ENCODE measurements at regions not wholly inside any gene's neighbourhood (a gene's known extent, or its start where the extent isn't known, plus 50 kb on each side); places are given as distances from the start of the nearest gene placed in this dataset.
"Not testable (repeated sequence)": the region's sequence is repeated elsewhere in the genome, so short reads cannot be mapped to it uniquely, and the experiment has no call there.

DNA sequence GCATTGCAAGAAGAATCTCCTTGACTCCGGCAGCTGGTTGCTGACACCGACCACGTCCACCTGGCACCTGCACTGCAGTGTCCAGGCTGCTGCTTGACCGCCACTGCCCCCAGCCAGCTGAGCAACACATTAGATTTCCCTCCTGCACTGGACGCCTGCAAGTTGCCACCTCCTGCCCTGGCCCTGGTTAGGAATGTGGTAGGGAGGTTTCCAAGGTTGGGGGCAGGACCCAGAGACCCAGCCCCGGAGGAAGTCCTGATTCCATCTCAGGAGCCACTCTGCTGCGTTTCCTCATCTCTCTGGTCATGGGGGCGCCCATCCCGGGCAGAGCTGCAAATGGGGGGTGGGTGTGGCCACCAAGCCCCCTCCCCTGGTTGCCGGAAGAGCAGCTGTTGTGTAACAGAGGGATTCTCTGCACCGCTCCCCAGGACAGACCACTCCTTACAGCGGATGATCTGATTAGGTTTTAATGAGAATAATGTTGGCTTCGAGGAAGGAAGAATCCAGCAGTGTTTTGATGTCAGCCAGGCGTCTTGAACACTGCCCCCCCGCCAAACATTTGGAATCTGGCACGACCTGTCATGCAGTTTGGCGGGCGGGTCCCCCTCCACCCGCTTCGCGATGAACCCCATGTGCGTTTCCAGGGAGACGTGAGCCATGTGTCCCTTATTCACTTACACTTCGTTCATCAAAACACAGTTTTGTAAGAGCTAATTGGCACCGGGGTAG, 205.1 kb downstream of the NPIPB11 start:
- intact Hi-C loops (cut with DNase I): not testable (repeated sequence)
- DNase-seq: peak in 38 of 42 donors; percentile 19 to 79 (median 51)

DNA sequence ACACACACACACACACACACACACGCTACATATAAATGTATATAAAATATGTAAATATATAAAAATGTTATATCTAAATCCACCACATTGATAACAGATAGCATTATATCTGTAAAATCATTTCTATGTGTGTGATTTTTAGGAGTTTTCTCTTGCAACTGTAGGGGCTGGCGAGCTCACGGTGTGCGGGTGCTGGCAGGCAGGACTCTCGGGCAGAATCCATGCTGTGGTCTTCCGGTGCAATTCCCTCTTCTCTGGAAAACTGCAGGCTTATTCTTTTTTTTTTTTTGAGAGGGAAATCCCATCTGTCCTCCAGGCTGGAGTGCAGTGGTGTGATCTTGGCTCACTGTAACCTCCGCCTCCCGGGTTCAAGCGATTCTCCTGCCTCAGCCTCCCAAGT, 205.8 kb downstream of the NPIPB11 start:
- DNase-seq; intact Hi-C loops (cut with DNase I): not testable (repeated sequence)

DNA sequence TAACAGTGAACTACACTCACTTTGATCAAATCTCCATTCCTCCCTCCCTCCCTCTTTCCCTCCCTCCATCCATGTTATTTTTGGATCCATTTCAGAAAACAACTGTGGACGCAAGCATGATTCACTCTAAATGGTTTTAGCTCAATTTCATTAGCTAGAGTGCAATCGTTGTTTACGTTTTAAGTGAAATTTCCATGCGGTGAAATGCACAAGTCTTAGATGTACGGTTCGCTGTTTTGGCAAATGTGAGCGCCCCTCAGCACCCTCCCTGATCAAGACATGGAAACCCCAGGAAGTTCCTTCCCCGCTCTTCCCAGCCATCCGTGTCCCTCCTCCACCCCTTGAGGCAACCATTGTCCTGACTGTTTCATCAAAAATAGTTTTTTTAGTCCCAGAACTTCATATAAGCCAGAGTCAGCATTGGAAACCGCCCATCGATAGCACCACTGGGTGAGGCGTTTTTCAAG, 206.3 kb downstream of the NPIPB11 start:
- peak in 3 of 42 donors; percentile 13 to 26 (median 22) for DNase-seq

DNA sequence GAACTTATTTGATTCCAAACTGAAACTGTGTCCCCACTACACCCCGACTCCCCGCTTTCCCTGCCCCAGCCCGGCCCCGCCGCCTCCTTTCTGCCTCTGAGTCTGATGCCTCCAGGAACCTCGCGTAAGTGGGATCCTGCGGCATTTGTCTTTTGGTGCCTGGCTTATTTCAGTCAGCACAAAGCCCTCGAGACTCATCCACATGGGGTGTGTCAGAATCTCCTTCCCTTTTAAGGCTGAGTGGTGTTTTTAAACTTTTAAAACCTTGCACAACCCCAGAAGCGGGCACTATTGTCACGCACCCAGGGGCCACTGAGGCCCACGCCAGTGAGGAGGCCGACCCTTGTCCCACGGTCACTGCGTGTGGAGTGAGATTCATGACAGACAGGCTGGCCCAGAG, 206.9 kb downstream of the NPIPB11 start:
- peak in 3 of 42 donors; percentile 9 to 30 (median 14) for DNase-seq
- intact Hi-C loops (cut with DNase I): not testable (repeated sequence)

More for the DNA sequence above, 206.3 kb downstream of the NPIPB11 start:
- intact Hi-C loops (cut with DNase I): not testable (repeated sequence)

DNA sequence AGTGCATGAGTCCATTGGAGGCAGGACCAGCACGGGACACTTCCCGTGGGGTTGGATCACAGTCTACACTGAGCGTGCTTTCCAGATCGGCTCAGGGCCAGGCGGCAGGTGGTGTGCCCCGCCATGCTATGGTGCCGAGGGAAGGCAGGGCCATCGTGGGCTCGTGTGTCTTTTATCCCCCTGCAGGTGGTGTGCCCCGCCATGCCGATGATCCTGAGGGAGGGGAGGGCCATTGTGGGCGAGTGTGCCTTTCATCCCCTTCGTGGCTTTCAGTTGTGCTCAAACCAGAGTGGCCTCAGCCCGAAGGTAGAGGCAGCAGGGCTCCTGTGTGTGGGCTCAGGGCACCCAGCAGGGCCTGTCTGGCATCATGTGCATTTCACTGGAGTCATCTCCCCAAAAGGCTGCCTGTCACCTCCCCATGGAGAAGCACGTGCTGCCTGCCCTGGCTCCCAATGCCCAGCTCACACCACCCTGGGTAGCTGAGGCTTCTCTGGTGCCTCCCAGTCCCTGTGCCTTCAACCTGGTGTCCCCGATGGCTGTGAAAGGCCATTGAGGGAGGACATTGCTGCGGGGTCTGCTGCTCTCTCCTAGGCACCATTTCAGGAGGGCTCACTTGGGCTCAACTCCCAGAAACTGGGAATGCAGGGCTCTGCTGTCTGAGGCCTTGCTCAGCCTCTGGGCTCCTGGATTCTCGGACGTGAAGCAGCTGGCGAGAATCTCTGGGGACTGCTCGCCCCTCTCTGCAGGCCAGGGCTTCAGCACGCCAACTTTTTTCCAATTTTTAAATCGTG, 207.6 kb downstream of the NPIPB11 start:
- intact Hi-C loops (cut with DNase I): no loop called here
- peak in 4 of 42 donors; percentile 1 to 31 (median 20) for DNase-seq

DNA sequence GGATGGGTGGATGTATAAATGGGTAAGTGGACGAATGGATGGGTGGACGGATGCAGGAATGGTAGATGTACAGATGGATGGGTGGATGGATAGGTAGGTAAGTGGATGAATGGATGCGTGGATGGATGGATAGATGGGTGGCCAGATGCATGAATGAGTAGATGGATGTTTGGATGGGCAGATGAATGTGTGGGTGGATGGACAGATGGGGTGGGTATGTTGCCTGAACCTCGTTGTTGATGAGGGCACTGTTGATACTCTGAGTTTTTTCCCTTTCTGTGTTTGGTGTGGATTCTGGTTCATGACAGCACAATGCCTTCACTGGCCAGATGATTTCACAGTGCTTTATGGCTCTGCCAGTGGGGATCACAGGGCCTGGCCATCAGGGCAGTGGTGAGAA, 208.3 kb downstream of the NPIPB11 start:
- intact Hi-C loops (cut with DNase I): no loop called here
- DNase-seq: no peak

DNA sequence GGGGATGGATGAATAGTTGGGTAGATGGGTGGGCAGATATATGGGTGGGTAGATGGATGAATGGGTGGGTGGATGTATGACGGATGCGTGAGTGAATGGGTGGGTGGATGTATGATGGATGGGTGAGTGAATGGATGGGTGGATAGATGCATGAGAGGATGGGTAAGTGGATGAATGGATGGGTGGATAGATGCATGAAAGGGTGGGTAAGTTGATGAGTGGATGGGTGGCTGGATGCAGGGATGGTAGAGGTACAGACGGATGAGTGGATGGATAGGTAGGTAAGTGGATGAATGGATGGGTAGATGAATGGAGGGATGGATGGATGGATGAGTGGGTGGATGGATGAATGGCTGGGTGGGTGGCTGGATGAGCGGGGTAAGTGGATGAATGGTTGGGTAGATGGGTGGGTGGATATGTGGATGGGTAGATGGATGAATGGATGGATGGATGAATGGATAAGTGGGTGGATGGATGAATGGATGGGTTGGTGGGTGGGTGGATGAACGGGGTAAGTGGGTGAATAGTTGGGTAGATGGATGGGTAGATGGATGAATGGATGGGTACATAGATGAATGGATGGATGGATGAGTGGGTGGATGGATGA, 208.9 kb downstream of the NPIPB11 start:
- DNase-seq; intact Hi-C loops (cut with DNase I): not testable (repeated sequence)

DNA sequence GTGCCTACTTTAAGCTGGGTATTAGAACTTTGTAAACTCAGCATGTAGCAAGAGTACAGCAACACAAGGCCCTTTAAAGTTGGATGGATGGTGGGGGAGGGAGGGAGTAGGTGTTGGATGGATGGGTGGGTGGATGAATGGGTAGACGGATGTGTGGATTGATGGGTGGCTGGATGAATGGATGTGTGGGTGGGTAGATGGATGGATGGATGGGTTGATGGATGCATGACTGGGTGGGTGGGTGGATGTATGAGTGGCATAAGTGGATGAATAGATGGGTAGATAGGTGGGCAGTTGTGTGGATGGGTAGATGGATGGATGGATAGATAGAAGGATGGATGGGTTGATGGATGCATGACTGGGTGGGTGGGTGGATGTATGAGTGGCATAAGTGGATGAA, 209.8 kb downstream of the NPIPB11 start:
- intact Hi-C loops (cut with DNase I); DNase-seq: not testable (repeated sequence)

DNA sequence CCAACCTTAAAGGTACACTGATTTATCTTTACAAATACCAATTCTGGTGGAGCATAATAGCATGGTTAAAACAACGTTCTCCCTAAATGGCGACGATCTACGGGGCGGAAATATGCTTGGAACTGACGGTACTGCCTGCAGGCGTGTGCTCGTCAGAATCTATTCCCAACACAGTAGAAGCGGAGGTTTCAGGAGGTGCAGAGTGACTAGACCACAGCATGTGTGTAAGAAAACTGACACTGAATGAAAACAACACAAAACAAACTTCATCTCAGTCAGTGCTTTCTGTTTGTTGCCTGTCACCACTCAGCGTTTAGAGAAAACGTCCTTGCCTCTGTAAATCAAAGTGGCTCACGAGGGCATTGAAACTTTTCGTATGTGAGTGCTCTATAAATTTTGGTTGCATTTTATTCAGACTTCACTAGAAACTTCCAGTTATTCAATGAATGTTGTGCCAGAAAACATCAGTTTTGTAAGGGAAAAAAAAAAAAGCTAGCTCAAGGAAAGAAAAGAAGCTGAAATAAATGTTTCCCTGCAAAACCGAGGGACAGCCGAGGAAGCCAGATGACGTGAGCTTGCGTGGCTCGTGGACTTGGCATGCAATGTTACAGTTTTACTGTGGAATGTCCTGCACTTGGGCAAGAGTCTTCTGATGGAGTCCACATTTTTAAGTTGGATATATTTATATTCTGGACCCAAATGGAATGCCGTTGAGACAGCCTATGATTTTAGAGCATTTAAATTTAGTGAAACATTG, 210.4 kb downstream of the LAT start:
- intact Hi-C loops (cut with DNase I): not testable (repeated sequence)
- DNase-seq: peak in 1 of 42 donors; percentile 22

DNA sequence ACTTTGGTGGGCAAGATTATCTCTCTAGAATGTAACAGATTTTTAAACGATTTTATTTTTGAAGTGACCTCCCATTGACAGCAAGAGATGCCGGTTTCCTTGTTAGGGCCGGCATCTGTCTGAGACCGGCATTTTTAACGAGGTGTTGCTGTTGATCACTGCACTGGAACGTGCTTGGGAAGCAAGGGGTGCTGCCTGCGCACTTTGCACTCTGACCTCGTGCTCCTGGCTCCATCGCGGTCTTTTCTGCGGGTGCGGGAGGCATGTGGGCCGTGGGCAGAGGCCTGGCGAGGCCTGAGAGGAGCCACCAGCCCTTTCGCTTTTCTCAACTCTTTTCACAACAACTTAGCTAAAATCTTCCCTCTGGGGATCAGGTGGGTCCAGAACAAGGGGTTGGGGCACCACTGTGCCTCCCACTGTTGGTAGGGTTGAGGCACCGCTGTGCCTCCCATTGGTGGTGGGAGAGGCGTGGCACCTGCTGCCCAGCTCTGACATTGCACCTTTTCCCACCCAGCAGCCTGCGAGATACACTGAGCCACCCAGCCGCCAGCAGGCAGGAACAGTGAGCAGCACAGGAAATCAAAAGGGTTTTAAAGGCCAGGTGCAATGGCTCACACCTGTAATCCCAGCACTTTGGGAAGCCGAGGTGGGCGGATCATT, 209.5 kb downstream of the LAT start:
- DNase-seq: peak in 1 of 42 donors; percentile 20
- intact Hi-C loops (cut with DNase I): not testable (repeated sequence)

DNA sequence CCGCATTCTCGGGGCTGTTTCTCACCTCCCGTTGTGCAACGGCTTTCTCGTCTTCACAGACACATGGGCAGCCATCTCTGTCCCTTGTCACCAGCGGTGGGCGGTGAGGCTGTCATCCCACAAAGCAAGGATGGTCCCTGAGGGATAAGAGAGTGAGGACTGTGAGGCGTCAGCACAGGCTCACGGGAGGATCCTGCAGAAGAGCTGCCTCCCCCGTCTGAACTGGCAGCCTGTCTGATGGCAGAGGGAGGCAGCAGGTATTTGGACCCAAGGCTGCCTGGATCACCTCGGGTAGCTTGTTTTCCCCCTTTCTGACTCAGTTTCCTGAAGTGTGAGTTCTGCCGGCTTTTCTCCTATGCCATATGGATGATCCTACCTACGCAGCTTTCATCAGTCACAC, 208.8 kb downstream of the LAT start:
- intact Hi-C loops (cut with DNase I): not testable (repeated sequence)
- peak in 3 of 42 donors; percentile 8 to 26 (median 11) for DNase-seq

DNA sequence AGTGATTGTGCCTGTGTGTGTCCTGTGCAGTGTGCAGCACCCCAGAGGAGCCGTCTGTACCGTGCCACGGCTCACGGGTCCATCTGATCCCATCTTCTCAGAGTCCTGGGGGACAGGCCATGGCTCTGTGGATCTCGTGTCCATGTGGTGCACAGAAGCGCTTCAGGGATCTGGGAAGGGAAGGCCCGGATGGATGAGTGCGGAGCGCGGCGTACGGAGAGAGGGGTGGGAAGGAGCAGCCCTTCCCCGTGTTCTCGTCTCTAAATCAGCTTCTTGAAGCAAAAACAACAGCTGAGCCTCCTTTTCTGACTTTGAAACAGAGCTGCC, 208.4 kb downstream of the LAT start:
- DNase-seq: peak in 1 of 42 donors; percentile 8
- intact Hi-C loops (cut with DNase I): not testable (repeated sequence)

DNA sequence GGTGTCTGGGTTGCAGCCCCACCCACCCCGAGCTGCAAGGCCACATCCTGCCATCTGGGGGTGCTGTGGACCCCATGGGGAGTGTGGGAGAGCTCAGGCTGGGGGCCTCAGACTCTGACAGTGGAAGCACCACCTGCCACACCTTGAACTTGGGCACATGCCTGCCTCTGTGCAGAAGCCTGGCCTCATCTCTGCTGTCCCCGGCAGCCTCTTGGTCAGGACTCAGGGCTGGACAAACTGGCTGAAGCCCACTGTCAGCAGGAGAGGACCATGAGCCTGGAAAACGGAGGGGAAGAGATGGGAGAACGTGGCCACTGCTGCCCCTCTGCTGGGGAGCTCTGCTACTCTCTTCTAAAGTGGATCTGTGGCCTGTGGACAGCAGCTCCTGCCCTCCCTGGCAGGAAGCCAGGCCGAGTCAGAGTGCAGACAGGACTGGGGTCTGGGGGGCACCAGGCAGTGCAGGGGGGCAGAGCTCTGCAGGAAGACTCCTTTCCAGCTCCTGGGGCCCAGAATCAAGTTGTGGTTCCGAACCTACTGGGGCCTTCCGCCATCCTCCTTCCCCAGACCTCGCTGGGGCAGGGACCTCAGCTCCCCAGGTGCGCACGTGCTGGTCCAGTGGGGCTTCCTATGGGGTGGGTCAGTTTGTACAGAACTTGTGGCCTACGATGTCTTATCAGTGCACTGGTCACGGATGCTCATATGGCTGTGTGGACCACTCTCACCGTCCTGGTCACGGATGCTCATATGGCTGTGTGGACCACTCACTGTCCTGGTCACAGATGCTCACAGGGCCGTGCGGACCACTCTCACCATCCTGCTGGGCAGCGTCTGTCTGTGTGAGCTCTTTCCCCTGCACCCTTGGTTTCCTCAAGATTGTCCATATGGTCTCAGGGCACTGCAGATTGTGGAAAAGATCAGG, 207.7 kb downstream of the LAT start:
- peak in 4 of 42 donors; percentile 8 to 29 (median 23) for DNase-seq
- intact Hi-C loops (cut with DNase I): no loop called here

DNA sequence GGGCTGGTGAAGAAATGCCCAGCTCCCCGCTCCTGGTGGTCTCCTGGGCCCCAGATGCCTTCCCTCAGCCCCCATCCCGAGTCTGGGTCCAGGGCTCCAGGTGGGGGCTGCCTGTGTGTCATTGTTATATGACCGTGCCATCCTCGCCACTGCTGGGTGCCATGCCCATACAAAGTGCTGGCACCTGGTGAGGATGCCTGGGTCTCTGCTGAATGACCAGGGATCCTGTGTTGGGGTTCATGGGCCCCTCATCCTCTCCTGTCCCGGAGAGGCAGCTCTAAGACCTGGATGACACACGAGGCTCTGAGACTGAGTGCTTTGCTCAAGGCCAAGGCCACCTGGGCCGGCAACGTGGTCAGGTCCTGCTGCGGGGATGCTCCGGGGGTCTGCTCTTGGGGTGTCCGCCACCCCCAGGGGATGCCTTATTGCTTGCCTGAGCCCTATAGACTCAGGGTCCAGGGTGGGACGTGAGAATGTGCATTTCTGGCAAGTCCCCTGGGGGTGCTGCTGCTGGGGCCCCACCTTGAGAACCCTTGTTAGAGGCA, 206.9 kb downstream of the LAT start:
- peak in 4 of 42 donors; percentile 0 to 13 (median 2) for DNase-seq
- intact Hi-C loops (cut with DNase I): not testable (repeated sequence)

DNA sequence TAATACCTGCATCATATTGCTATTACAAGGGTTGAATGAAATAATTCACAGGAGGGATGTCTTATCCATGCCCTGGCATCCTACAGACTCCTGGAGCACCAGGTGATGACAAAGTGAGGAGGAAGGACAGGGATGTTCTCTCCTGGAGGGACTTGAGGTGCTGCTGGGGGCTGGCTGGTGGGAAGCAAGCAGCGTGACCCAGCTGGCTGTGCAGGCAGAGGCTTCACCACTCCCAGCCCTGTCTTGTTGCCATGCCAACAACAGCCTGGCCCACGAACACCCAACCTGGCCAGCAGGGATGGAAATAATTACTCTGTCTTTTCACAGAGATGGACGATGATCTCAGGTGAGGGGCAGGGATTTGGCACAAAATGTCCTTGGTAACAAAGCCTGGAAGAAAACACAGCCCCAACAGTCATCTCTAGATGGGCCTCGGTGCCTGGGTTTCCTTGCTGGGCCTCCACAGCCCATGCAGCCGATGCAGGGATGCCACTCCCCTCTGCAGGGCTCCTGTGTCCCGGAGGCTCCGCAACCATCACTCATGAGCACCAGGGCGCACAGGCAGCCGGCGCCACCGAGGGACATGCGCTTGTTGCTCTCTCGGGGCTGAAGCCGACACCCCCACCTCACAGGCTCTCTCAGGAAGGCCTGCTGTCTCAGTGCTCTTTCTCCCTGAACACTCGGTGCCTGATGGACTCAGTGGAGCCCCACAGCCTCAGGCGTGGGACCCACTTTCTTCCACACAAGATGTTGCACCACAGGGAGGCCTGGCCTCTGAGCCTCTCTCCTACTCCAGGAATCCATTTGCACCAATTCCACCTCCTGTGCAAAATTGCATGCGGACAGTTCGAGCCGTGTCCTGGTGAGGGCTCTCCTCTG, 205.9 kb downstream of the LAT start:
- DNase-seq: peak in 1 of 42 donors; percentile 28
- intact Hi-C loops (cut with DNase I): not testable (repeated sequence)

DNA sequence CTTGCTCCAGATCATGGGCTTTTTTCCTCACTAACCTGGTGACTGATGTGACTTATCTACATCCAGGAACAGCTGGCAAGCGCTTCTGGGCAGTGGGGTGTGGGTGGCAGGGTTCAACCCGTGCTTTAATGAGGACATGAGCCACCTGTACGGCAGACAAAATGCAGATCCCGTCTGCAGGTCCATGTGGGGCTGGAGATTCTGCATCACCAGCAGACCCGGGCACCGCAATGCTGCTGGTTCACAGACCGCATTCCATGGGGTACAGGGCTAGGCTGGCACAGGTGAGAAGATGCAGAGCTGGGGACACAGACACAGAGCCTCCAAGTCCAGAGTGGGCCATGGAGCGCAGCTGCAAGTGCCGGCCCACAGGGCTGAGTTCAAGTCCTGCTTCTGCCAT, 204.0 kb downstream of the LAT start:
- DNase-seq: peak in 1 of 42 donors; percentile 29

More for the DNA sequence above, 204.0 kb downstream of the LAT start:
- intact Hi-C loops (cut with DNase I): not testable (repeated sequence)

All from head of caudate nucleus (tissue), 42 donors.